ENCODE measurements at regions not wholly inside any gene's neighbourhood (a gene's known extent, or its start where the extent isn't known, plus 50 kb on each side); places are given as distances from the start of the nearest gene placed in this dataset.

GRCh38 chr12:126069549-126070165 lies 1004.4 kb downstream of the AACS start:
- peak in 3 of 51 donors; percentile 2 to 6 (median 4) for DNase-seq

- no peak for DNase-seq
Measured at GRCh38 chr12:126076515-126076914, 1011.3 kb downstream of the AACS start.

GRCh38 chr12:126083926-126084325 lies 1018.7 kb downstream of the AACS start:
- DNase-seq: no peak

GRCh38 chr12:126084480-126084879 lies 1019.2 kb downstream of the AACS start:
- DNase-seq: no peak

GRCh38 chr12:126086242-126086641 lies 1021.0 kb downstream of the AACS start:
- no peak for DNase-seq

- DNase-seq: no peak
Measured at GRCh38 chr12:126087692-126088091, 1022.5 kb downstream of the AACS start.

- peak in 6 of 51 donors; percentile 1 to 8 (median 2) for DNase-seq
Measured at GRCh38 chr12:126093908-126094307, 1028.7 kb downstream of the AACS start.

- DNase-seq: peak in 1 of 51 donors; percentile 21
Measured at GRCh38 chr12:126095748-126096510, 1030.7 kb downstream of the AACS start.

- DNase-seq: no peak
Measured at GRCh38 chr12:126106706-126107105, 1041.5 kb downstream of the AACS start.

- DNase-seq: no peak
Measured at GRCh38 chr12:126107659-126108058, 1042.4 kb downstream of the AACS start.

- DNase-seq: no peak
Measured at GRCh38 chr12:126108247-126108646, 1043.0 kb downstream of the AACS start.

GRCh38 chr12:126112141-126112540 lies 1046.9 kb downstream of the AACS start:
- DNase-seq: no peak

- DNase-seq: no peak
Measured at GRCh38 chr12:126112849-126113248, 1047.6 kb downstream of the AACS start.

GRCh38 chr12:126114441-126114840 lies 1049.2 kb downstream of the AACS start:
- no peak for DNase-seq

GRCh38 chr12:126117502-126117901 lies 1052.3 kb downstream of the AACS start:
- no peak for DNase-seq

- no peak for DNase-seq
Measured at GRCh38 chr12:126139355-126139754, 1074.1 kb downstream of the AACS start.

GRCh38 chr12:126144603-126145002 lies 1079.4 kb downstream of the AACS start:
- DNase-seq: no peak

- DNase-seq: no peak
Measured at GRCh38 chr12:126147321-126147720, 1082.1 kb downstream of the AACS start.

GRCh38 chr12:126156806-126157574 lies 1091.8 kb downstream of the AACS start:
- peak in 4 of 51 donors; percentile 1 to 29 (median 4) for DNase-seq

- DNase-seq: no peak
Measured at GRCh38 chr12:126157575-126157966, 1092.3 kb downstream of the AACS start.

- no peak for DNase-seq
Measured at GRCh38 chr12:126159139-126159538, 1093.9 kb downstream of the AACS start.

- no peak for DNase-seq
Measured at GRCh38 chr12:126160912-126161311, 1095.7 kb downstream of the AACS start.

All from hypothalamus (tissue), 51 donors.